ENCODE measurements at regions not wholly inside any gene's neighbourhood (a gene's known extent, or its start where the extent isn't known, plus 50 kb on each side); places are given as distances from the start of the nearest gene placed in this dataset.

- peaks cover 2% of the 10 kb centered on the region for H3K27me3 Mint-ChIP-seq (ENCODE audit: unreplicated experiment)
- no peak overlapping the region for H3K27ac Mint-ChIP-seq (ENCODE audit: unreplicated experiment)
- H3K4me1 Mint-ChIP-seq (ENCODE audit: unreplicated experiment): no peaks in the 10 kb centered on the region
- no peak for DNase-seq (ENCODE audit: extremely low spot score, unreplicated experiment)
- H3K36me3 Mint-ChIP-seq (ENCODE audit: unreplicated experiment): no peaks in the 10 kb centered on the region
- H3K9me3 Mint-ChIP-seq (ENCODE audit: unreplicated experiment): no peaks in the 10 kb centered on the region
- TF ChIP-seq, protein P1, sequence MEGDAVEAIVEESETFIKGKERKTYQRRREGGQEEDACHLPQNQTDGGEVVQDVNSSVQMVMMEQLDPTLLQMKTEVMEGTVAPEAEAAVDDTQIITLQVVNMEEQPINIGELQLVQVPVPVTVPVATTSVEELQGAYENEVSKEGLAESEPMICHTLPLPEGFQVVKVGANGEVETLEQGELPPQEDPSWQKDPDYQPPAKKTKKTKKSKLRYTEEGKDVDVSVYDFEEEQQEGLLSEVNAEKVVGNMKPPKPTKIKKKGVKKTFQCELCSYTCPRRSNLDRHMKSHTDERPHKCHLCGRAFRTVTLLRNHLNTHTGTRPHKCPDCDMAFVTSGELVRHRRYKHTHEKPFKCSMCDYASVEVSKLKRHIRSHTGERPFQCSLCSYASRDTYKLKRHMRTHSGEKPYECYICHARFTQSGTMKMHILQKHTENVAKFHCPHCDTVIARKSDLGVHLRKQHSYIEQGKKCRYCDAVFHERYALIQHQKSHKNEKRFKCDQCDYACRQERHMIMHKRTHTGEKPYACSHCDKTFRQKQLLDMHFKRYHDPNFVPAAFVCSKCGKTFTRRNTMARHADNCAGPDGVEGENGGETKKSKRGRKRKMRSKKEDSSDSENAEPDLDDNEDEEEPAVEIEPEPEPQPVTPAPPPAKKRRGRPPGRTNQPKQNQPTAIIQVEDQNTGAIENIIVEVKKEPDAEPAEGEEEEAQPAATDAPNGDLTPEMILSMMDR (IDR thresholded peaks at IDR 0.05): no peak
- no peak overlapping the region for H3K4me3 Mint-ChIP-seq (ENCODE audit: unreplicated experiment)
Observed at GRCh38 chr1:58000821-58001220, 545.7 kb downstream of the OMA1 start.

DNA sequence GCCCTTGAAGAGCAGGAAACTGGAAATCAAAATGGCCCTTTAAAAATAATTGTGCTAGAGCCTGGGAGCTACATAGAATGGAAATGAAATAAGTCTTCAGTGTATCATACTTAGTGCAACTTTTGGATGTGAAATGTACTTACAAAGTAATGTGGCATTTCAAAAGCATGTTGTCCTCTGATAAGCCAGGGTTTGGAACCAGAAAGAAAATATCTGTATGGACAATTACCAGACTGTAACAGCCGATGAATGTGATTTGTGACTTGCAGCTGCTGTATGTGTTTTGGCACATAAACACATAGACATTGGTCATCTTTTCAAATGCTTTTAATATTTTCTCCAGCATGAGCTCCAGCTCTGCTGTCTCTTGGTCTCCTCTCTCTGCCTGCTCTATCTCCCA is 546.4 kb downstream of the OMA1 start:
- DNase-seq (ENCODE audit: extremely low spot score, unreplicated experiment): no peak
- no peaks in the 10 kb centered on the region for H3K36me3 Mint-ChIP-seq (ENCODE audit: unreplicated experiment)
- no peaks in the 10 kb centered on the region for H3K4me1 Mint-ChIP-seq (ENCODE audit: unreplicated experiment)
- no peaks in the 10 kb centered on the region for H3K9me3 Mint-ChIP-seq (ENCODE audit: unreplicated experiment)
- no peak overlapping the region for H3K4me3 Mint-ChIP-seq (ENCODE audit: unreplicated experiment)
- TF ChIP-seq, protein P1 (IDR thresholded peaks at IDR 0.05): no peak
- H3K27ac Mint-ChIP-seq (ENCODE audit: unreplicated experiment): no peak overlapping the region
- H3K27me3 Mint-ChIP-seq (ENCODE audit: unreplicated experiment): peaks cover 2% of the 10 kb centered on the region

GRCh38 chr1:57996400-57996799 is 550.1 kb downstream of the OMA1 start:
- DNase-seq (ENCODE audit: extremely low spot score, unreplicated experiment): no peak
- Mint-ChIP-seq H3K4me1 (ENCODE audit: unreplicated experiment) (no peaks in the 10 kb centered on the region), H3K9me3 (ENCODE audit: unreplicated experiment) (no peaks in the 10 kb centered on the region), H3K27ac (ENCODE audit: unreplicated experiment) (no peak overlapping the region), H3K4me3 (ENCODE audit: unreplicated experiment) (no peak overlapping the region), H3K27me3 (ENCODE audit: unreplicated experiment) (peaks cover 2% of the 10 kb centered on the region), H3K36me3 (ENCODE audit: unreplicated experiment) (no peaks in the 10 kb centered on the region)
- TF ChIP-seq, protein P1 (IDR thresholded peaks at IDR 0.05): no peak

DNA sequence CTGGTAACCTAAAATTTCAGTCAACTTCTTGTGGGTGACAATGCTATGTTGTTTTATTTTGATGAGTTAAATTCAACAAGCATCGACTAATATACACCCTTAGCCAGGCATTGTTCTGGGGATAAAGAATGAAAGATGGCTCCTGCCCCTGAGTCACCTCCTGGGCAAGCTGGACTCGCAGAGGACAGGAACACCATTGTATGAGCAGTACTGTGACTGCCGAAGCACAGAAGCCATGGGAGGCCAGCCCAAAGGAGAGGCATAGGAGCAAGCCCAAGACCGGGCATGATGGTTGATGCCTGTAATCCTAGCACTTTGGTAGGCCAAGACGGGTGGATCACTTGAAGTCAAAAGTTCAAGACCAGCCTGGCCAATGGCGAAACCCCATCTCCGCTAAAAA is 555.2 kb downstream of the OMA1 start:
- no peaks in the 10 kb centered on the region for H3K27me3 Mint-ChIP-seq (ENCODE audit: unreplicated experiment)
- no peak overlapping the region for H3K4me3 Mint-ChIP-seq (ENCODE audit: unreplicated experiment)

GRCh38 chr1:57989877-57990276 is 556.6 kb downstream of the OMA1 start:
- Mint-ChIP-seq H3K27me3 (ENCODE audit: unreplicated experiment) (no peaks in the 10 kb centered on the region), H3K4me3 (ENCODE audit: unreplicated experiment) (no peak overlapping the region), H3K9me3 (ENCODE audit: unreplicated experiment) (no peaks in the 10 kb centered on the region), H3K27ac (ENCODE audit: unreplicated experiment) (no peak overlapping the region), H3K4me1 (ENCODE audit: unreplicated experiment) (no peaks in the 10 kb centered on the region), H3K36me3 (ENCODE audit: unreplicated experiment) (no peaks in the 10 kb centered on the region)
- no peak for DNase-seq (ENCODE audit: extremely low spot score, unreplicated experiment)
- TF ChIP-seq, protein P1 (IDR thresholded peaks at IDR 0.05): no peak

More for the DNA sequence above, 555.2 kb downstream of the OMA1 start:
- H3K9me3 Mint-ChIP-seq (ENCODE audit: unreplicated experiment): no peaks in the 10 kb centered on the region
- H3K36me3 Mint-ChIP-seq (ENCODE audit: unreplicated experiment): no peaks in the 10 kb centered on the region
- DNase-seq (ENCODE audit: extremely low spot score, unreplicated experiment): no peak
- H3K4me1 Mint-ChIP-seq (ENCODE audit: unreplicated experiment): no peaks in the 10 kb centered on the region
- no peak overlapping the region for H3K27ac Mint-ChIP-seq (ENCODE audit: unreplicated experiment)
- TF ChIP-seq, protein P1 (IDR thresholded peaks at IDR 0.05): no peak

Measured in osteocyte (in vitro differentiated cells).